ENCODE measurements at regions not wholly inside any gene's neighbourhood (a gene's known extent, or its start where the extent isn't known, plus 50 kb on each side); places are given as distances from the start of the nearest gene placed in this dataset.

- no peak overlapping the region for H3K4me3 ChIP-seq (ENCODE audit: low read depth, low read length)
- H3K9me3 ChIP-seq: no peaks in the 10 kb centered on the region
- DNase-seq: peak; percentile 83
- no peaks in the 10 kb centered on the region for H3K27me3 ChIP-seq
- no peaks in the 10 kb centered on the region for H3K4me1 ChIP-seq
- H3K36me3 ChIP-seq: no peaks in the 10 kb centered on the region
- peak; percentile 86 for TF ChIP-seq CTCF (IDR thresholded peaks at IDR 0.05; ENCODE audit: low read depth, low read length)
Measured at GRCh38 chr9:117555964-117556629, 141.2 kb upstream of the ASTN2 start.

DNA sequence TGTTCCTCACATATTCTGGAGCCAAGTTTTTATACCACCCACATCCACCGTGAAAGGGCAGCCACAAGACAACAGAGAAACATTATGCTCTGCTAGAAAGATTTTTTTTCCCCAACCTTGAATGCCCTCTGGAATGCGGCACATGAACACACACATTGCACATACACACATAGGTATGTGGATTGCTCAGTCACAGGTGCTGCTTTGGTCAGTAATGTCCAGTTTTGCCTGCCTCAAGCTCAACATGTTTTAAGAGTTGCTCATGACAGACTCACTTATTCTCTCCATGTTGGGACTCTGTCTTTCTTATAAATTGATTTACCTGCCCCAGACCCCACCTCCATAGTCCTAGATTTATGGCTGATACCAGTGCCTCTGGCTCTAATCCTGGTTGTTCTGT, 138.0 kb upstream of the ASTN2 start:
- Histone ChIP-seq H3K27me3 (no peaks in the 10 kb centered on the region), H3K36me3 (no peaks in the 10 kb centered on the region), H3K4me1 (no peaks in the 10 kb centered on the region), H3K4me3 (ENCODE audit: low read depth, low read length) (no peak overlapping the region), H3K9me3 (no peaks in the 10 kb centered on the region)
- DNase-seq: no peak
- TF ChIP-seq CTCF (IDR thresholded peaks at IDR 0.05; ENCODE audit: low read depth, low read length): no peak

GRCh38 chr9:117551171-117551570, 136.3 kb upstream of the ASTN2 start:
- Histone ChIP-seq H3K9me3 (no peaks in the 10 kb centered on the region), H3K27me3 (no peaks in the 10 kb centered on the region), H3K36me3 (no peaks in the 10 kb centered on the region), H3K4me3 (ENCODE audit: low read depth, low read length) (no peak overlapping the region), H3K4me1 (no peaks in the 10 kb centered on the region)
- no peak for DNase-seq
- TF ChIP-seq CTCF (IDR thresholded peaks at IDR 0.05; ENCODE audit: low read depth, low read length): no peak

- Histone ChIP-seq H3K9me3 (no peaks in the 10 kb centered on the region), H3K4me1 (no peaks in the 10 kb centered on the region), H3K4me3 (ENCODE audit: low read depth, low read length) (no peak overlapping the region), H3K27me3 (no peaks in the 10 kb centered on the region), H3K36me3 (no peaks in the 10 kb centered on the region)
- no peak for DNase-seq
- TF ChIP-seq CTCF (IDR thresholded peaks at IDR 0.05; ENCODE audit: low read depth, low read length): no peak
Measured at GRCh38 chr9:117549444-117549843, 134.6 kb upstream of the ASTN2 start.

- no peak for TF ChIP-seq CTCF (IDR thresholded peaks at IDR 0.05; ENCODE audit: low read depth, low read length)
- no peak for DNase-seq
- Histone ChIP-seq H3K36me3 (no peaks in the 10 kb centered on the region), H3K9me3 (no peaks in the 10 kb centered on the region), H3K4me3 (ENCODE audit: low read depth, low read length) (no peak overlapping the region), H3K4me1 (no peaks in the 10 kb centered on the region), H3K27me3 (no peaks in the 10 kb centered on the region)
Measured at GRCh38 chr9:117548556-117548955, 133.7 kb upstream of the ASTN2 start.

GRCh38 chr9:117547904-117548303, 133.0 kb upstream of the ASTN2 start:
- no peaks in the 10 kb centered on the region for H3K36me3 ChIP-seq
- H3K27me3 ChIP-seq: no peaks in the 10 kb centered on the region
- no peak for TF ChIP-seq CTCF (IDR thresholded peaks at IDR 0.05; ENCODE audit: low read depth, low read length)
- H3K9me3 ChIP-seq: no peaks in the 10 kb centered on the region
- no peaks in the 10 kb centered on the region for H3K4me1 ChIP-seq
- no peak overlapping the region for H3K4me3 ChIP-seq (ENCODE audit: low read depth, low read length)
- no peak for DNase-seq
